HL-60 (cell line): ENCODE measurements at regions not wholly inside any gene's neighbourhood (a gene's known extent, or its start where the extent isn't known, plus 50 kb on each side); places are given as distances from the start of the nearest gene placed in this dataset.

Source experiments
- DNase-seq, 2 experiments: peaks; one replicate each; pipeline ENCODE4 v3.0.0-alpha.2; 2010 to 2020; ENCODE audit warnings: low read depth in 1 of 2, low spot score in 1 of 2
- H3K27ac ChIP-seq: fragments of 250-450 bp; sonication (Bioruptor Pico); replicated peaks from 2 replicates; pipeline ENCODE4 v1.5.1; 2020; ENCODE audit warnings: mild to moderate bottlenecking, moderate library complexity
- H3K27me3 ChIP-seq: fragments of 250-450 bp; sonication (Bioruptor Pico); 2 replicates; pipeline ENCODE4 v1.5.1; 2021; ENCODE audit warnings: mild to moderate bottlenecking, moderate library complexity; ENCODE audit not compliant: insufficient read depth, poor library complexity, severe bottlenecking
- H3K4me3 ChIP-seq: replicated peaks from 2 replicates; pipeline ENCODE4 v1.5.1; 2011; ENCODE audit warnings: mild to moderate bottlenecking, control low read depth, low read length; ENCODE audit not compliant: insufficient read depth
- GABPA ChIP-seq: IDR thresholded peaks from 2 replicates; pipeline ENCODE4 v1.6.1; 2012; ENCODE audit warnings: low read depth
- POLR2AphosphoS5 ChIP-seq: IDR thresholded peaks from 2 replicates; pipeline ENCODE4 v1.6.1; 2012; ENCODE audit warnings: low read depth
- SPI1 ChIP-seq: IDR thresholded peaks from 2 replicates; pipeline ENCODE4 v1.6.1; 2012; ENCODE audit warnings: low read depth, mild to moderate bottlenecking, borderline replicate concordance
- TF ChIP-seq, protein P1 (sequence below): IDR thresholded peaks from 2 replicates; pipeline ENCODE4 v1.6.1; 2012; ENCODE audit warnings: low read depth; ENCODE audit not compliant: insufficient replicate concordance
- TF ChIP-seq, protein P2 (sequence below): IDR thresholded peaks from one replicate; pipeline ENCODE4 v1.5.1; 2011; ENCODE audit warnings: low read length, control low read depth, inconsistent platforms; ENCODE audit not compliant: insufficient read depth

- no peak for DNase-seq
- no peak overlapping the region for H3K27ac ChIP-seq
- H3K27me3 ChIP-seq: no peaks in the 10 kb centered on the region
- TF ChIP-seq, protein P1, sequence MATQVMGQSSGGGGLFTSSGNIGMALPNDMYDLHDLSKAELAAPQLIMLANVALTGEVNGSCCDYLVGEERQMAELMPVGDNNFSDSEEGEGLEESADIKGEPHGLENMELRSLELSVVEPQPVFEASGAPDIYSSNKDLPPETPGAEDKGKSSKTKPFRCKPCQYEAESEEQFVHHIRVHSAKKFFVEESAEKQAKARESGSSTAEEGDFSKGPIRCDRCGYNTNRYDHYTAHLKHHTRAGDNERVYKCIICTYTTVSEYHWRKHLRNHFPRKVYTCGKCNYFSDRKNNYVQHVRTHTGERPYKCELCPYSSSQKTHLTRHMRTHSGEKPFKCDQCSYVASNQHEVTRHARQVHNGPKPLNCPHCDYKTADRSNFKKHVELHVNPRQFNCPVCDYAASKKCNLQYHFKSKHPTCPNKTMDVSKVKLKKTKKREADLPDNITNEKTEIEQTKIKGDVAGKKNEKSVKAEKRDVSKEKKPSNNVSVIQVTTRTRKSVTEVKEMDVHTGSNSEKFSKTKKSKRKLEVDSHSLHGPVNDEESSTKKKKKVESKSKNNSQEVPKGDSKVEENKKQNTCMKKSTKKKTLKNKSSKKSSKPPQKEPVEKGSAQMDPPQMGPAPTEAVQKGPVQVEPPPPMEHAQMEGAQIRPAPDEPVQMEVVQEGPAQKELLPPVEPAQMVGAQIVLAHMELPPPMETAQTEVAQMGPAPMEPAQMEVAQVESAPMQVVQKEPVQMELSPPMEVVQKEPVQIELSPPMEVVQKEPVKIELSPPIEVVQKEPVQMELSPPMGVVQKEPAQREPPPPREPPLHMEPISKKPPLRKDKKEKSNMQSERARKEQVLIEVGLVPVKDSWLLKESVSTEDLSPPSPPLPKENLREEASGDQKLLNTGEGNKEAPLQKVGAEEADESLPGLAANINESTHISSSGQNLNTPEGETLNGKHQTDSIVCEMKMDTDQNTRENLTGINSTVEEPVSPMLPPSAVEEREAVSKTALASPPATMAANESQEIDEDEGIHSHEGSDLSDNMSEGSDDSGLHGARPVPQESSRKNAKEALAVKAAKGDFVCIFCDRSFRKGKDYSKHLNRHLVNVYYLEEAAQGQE: no peak
- TF ChIP-seq POLR2AphosphoS5 (no peak), SPI1 (no peak), GABPA (no peak)
- TF ChIP-seq, protein P2, sequence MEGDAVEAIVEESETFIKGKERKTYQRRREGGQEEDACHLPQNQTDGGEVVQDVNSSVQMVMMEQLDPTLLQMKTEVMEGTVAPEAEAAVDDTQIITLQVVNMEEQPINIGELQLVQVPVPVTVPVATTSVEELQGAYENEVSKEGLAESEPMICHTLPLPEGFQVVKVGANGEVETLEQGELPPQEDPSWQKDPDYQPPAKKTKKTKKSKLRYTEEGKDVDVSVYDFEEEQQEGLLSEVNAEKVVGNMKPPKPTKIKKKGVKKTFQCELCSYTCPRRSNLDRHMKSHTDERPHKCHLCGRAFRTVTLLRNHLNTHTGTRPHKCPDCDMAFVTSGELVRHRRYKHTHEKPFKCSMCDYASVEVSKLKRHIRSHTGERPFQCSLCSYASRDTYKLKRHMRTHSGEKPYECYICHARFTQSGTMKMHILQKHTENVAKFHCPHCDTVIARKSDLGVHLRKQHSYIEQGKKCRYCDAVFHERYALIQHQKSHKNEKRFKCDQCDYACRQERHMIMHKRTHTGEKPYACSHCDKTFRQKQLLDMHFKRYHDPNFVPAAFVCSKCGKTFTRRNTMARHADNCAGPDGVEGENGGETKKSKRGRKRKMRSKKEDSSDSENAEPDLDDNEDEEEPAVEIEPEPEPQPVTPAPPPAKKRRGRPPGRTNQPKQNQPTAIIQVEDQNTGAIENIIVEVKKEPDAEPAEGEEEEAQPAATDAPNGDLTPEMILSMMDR: no peak
- H3K4me3 ChIP-seq: no peak overlapping the region
Measured at GRCh38 chr2:199629301-199629700, 171.6 kb upstream of the SATB2 start.

DNA sequence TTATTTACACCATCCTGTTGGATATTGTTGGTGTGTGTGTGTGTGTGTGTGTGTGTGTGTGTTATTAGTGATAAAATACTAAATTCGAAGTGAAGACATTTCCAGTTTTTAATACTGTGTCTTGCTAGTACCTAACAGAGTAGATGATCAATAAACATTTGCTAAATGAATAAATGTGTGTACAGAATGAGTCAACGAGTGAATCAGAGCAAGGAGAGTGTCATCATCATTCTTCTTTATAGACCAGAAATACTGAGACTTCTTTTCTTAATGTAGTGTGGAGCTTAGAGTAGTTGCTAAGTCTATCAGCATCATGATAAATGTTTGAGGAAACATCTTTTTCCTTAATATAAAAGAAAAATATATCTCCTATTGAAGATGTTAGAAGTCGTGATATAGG, 169.7 kb upstream of the SATB2 start:
- DNase-seq: no peak
- no peak overlapping the region for H3K27ac ChIP-seq
- TF ChIP-seq POLR2AphosphoS5: no peak
- no peak for TF ChIP-seq GABPA
- TF ChIP-seq SPI1: no peak
- TF ChIP-seq, protein P2: no peak
- TF ChIP-seq, protein P1: no peak
- H3K4me3 ChIP-seq: no peak overlapping the region
- H3K27me3 ChIP-seq: no peaks in the 10 kb centered on the region

DNA sequence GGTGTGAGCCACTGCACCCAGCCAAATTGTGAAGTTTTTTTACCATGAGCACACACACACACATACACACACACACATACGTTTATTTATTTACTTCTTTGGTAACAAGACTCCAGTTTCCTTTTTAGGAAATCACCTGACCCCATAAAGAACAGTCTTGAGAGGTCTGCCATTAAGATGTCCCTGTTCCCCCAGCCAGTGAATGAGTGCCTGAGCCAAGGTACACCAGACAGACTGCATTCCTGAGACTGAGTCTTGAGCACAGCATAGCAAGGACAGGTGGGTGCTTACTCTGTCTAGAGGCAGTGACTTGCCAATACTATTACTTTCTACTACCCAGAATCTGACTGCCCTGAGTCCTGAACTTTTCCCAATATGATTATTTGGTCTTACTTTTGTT, 167.2 kb upstream of the SATB2 start:
- Histone ChIP-seq H3K4me3 (no peak overlapping the region), H3K27ac (no peak overlapping the region), H3K27me3 (no peaks in the 10 kb centered on the region)
- TF ChIP-seq POLR2AphosphoS5: no peak
- no peak for DNase-seq

GRCh38 chr2:199612509-199613130, 154.9 kb upstream of the SATB2 start:
- Histone ChIP-seq H3K27ac (no peak overlapping the region), H3K4me3 (no peak overlapping the region), H3K27me3 (no peaks in the 10 kb centered on the region)
- DNase-seq: no peak
- TF ChIP-seq GABPA (no peak), SPI1 (no peak), POLR2AphosphoS5 (no peak)
- TF ChIP-seq, protein P2: no peak
- TF ChIP-seq, protein P1: no peak
